ENCODE measurements at regions not wholly inside any gene's neighbourhood (a gene's known extent, or its start where the extent isn't known, plus 50 kb on each side); places are given as distances from the start of the nearest gene placed in this dataset.

- Histone ChIP-seq H3K36me3 (ENCODE audit: insufficient read depth, low read length) (no peaks in the 10 kb centered on the region), H3K9ac (ENCODE audit: low read length) (no peak overlapping the region), H3K27me3 (ENCODE audit: control insufficient read depth in 1 of 2, insufficient read depth in 2 of 2, low read length in 2 of 2) (no peaks in the 10 kb centered on the region), H3K4me1 (ENCODE audit: insufficient read depth, low read length) (no peaks in the 10 kb centered on the region), H3K9me3 (ENCODE audit: low read length) (no peaks in the 10 kb centered on the region), H3K4me3 (ENCODE audit: low read depth in 1 of 2, low read length in 2 of 2) (no peak overlapping the region), H3K27ac (ENCODE audit: low read depth, low read length) (no peak overlapping the region)
Measured at GRCh38 chr5:67607958-67608357, 411.4 kb upstream of the CD180 start.

- Histone ChIP-seq H3K36me3 (ENCODE audit: insufficient read depth, low read length) (no peaks in the 10 kb centered on the region), H3K27me3 (ENCODE audit: control insufficient read depth in 1 of 2, insufficient read depth in 2 of 2, low read length in 2 of 2) (no peaks in the 10 kb centered on the region), H3K4me3 (ENCODE audit: low read depth in 1 of 2, low read length in 2 of 2) (no peak overlapping the region), H3K9me3 (ENCODE audit: low read length) (no peaks in the 10 kb centered on the region), H3K9ac (ENCODE audit: low read length) (no peak overlapping the region), H3K4me1 (ENCODE audit: insufficient read depth, low read length) (no peaks in the 10 kb centered on the region), H3K27ac (ENCODE audit: low read depth, low read length) (no peak overlapping the region)
Measured at GRCh38 chr5:67606586-67606947, 410.0 kb upstream of the CD180 start.

GRCh38 chr5:67605730-67606585 lies 409.4 kb upstream of the CD180 start:
- no peak overlapping the region for H3K9ac ChIP-seq (ENCODE audit: low read length)
- H3K9me3 ChIP-seq (ENCODE audit: low read length), result no peaks in the 10 kb centered on the region
- no peaks in the 10 kb centered on the region for H3K4me1 ChIP-seq (ENCODE audit: insufficient read depth, low read length)
- H3K27me3 ChIP-seq (ENCODE audit: control insufficient read depth in 1 of 2, insufficient read depth in 2 of 2, low read length in 2 of 2), result no peaks in the 10 kb centered on the region
- no peaks in the 10 kb centered on the region for H3K36me3 ChIP-seq (ENCODE audit: insufficient read depth, low read length)
- no peak overlapping the region for H3K4me3 ChIP-seq (ENCODE audit: low read depth in 1 of 2, low read length in 2 of 2)
- H3K27ac ChIP-seq (ENCODE audit: low read depth, low read length), result no peak overlapping the region

GRCh38 chr5:67591491-67591890 lies 394.9 kb upstream of the CD180 start:
- Histone ChIP-seq H3K4me3 (ENCODE audit: low read depth in 1 of 2, low read length in 2 of 2) (no peak overlapping the region), H3K36me3 (ENCODE audit: insufficient read depth, low read length) (no peaks in the 10 kb centered on the region), H3K27ac (ENCODE audit: low read depth, low read length) (no peak overlapping the region), H3K9me3 (ENCODE audit: low read length) (no peaks in the 10 kb centered on the region), H3K4me1 (ENCODE audit: insufficient read depth, low read length) (no peaks in the 10 kb centered on the region), H3K27me3 (ENCODE audit: control insufficient read depth in 1 of 2, insufficient read depth in 2 of 2, low read length in 2 of 2) (no peaks in the 10 kb centered on the region), H3K9ac (ENCODE audit: low read length) (no peak overlapping the region)

- Histone ChIP-seq H3K27me3 (ENCODE audit: control insufficient read depth in 1 of 2, insufficient read depth in 2 of 2, low read length in 2 of 2) (no peaks in the 10 kb centered on the region), H3K9ac (ENCODE audit: low read length) (no peak overlapping the region), H3K4me3 (ENCODE audit: low read depth in 1 of 2, low read length in 2 of 2) (no peak overlapping the region), H3K9me3 (ENCODE audit: low read length) (no peaks in the 10 kb centered on the region), H3K36me3 (ENCODE audit: insufficient read depth, low read length) (no peaks in the 10 kb centered on the region), H3K27ac (ENCODE audit: low read depth, low read length) (no peak overlapping the region), H3K4me1 (ENCODE audit: insufficient read depth, low read length) (no peaks in the 10 kb centered on the region)
Measured at GRCh38 chr5:67588389-67588788, 391.8 kb upstream of the CD180 start.

GRCh38 chr5:67581203-67581602 lies 384.6 kb upstream of the CD180 start:
- no peak overlapping the region for H3K9ac ChIP-seq (ENCODE audit: low read length)
- no peak overlapping the region for H3K27ac ChIP-seq (ENCODE audit: low read depth, low read length)
- H3K4me1 ChIP-seq (ENCODE audit: insufficient read depth, low read length), result no peaks in the 10 kb centered on the region
- no peak overlapping the region for H3K4me3 ChIP-seq (ENCODE audit: low read depth in 1 of 2, low read length in 2 of 2)
- no peaks in the 10 kb centered on the region for H3K27me3 ChIP-seq (ENCODE audit: control insufficient read depth in 1 of 2, insufficient read depth in 2 of 2, low read length in 2 of 2)
- H3K36me3 ChIP-seq (ENCODE audit: insufficient read depth, low read length), result no peaks in the 10 kb centered on the region
- H3K9me3 ChIP-seq (ENCODE audit: low read length), result no peaks in the 10 kb centered on the region

- no peak overlapping the region for H3K27ac ChIP-seq (ENCODE audit: low read depth, low read length)
- no peaks in the 10 kb centered on the region for H3K9me3 ChIP-seq (ENCODE audit: low read length)
- no peak overlapping the region for H3K4me3 ChIP-seq (ENCODE audit: low read depth in 1 of 2, low read length in 2 of 2)
- no peaks in the 10 kb centered on the region for H3K4me1 ChIP-seq (ENCODE audit: insufficient read depth, low read length)
- no peak overlapping the region for H3K9ac ChIP-seq (ENCODE audit: low read length)
- H3K27me3 ChIP-seq (ENCODE audit: control insufficient read depth in 1 of 2, insufficient read depth in 2 of 2, low read length in 2 of 2), result no peaks in the 10 kb centered on the region
- H3K36me3 ChIP-seq (ENCODE audit: insufficient read depth, low read length), result no peaks in the 10 kb centered on the region
Measured at GRCh38 chr5:67578011-67578410, 381.4 kb upstream of the CD180 start.

GRCh38 chr5:67577424-67577823 lies 380.8 kb upstream of the CD180 start:
- no peaks in the 10 kb centered on the region for H3K4me1 ChIP-seq (ENCODE audit: insufficient read depth, low read length)
- H3K27me3 ChIP-seq (ENCODE audit: control insufficient read depth in 1 of 2, insufficient read depth in 2 of 2, low read length in 2 of 2), result no peaks in the 10 kb centered on the region
- H3K4me3 ChIP-seq (ENCODE audit: low read depth in 1 of 2, low read length in 2 of 2), result no peak overlapping the region
- no peak overlapping the region for H3K27ac ChIP-seq (ENCODE audit: low read depth, low read length)
- no peaks in the 10 kb centered on the region for H3K36me3 ChIP-seq (ENCODE audit: insufficient read depth, low read length)
- no peaks in the 10 kb centered on the region for H3K9me3 ChIP-seq (ENCODE audit: low read length)
- no peak overlapping the region for H3K9ac ChIP-seq (ENCODE audit: low read length)

GRCh38 chr5:67576112-67576511 lies 379.5 kb upstream of the CD180 start:
- no peaks in the 10 kb centered on the region for H3K36me3 ChIP-seq (ENCODE audit: insufficient read depth, low read length)
- no peak overlapping the region for H3K9ac ChIP-seq (ENCODE audit: low read length)
- H3K27ac ChIP-seq (ENCODE audit: low read depth, low read length), result no peak overlapping the region
- H3K4me3 ChIP-seq (ENCODE audit: low read depth in 1 of 2, low read length in 2 of 2), result no peak overlapping the region
- no peaks in the 10 kb centered on the region for H3K9me3 ChIP-seq (ENCODE audit: low read length)
- no peaks in the 10 kb centered on the region for H3K4me1 ChIP-seq (ENCODE audit: insufficient read depth, low read length)
- no peaks in the 10 kb centered on the region for H3K27me3 ChIP-seq (ENCODE audit: control insufficient read depth in 1 of 2, insufficient read depth in 2 of 2, low read length in 2 of 2)

GRCh38 chr5:67575087-67575486 lies 378.5 kb upstream of the CD180 start:
- no peak overlapping the region for H3K9ac ChIP-seq (ENCODE audit: low read length)
- H3K36me3 ChIP-seq (ENCODE audit: insufficient read depth, low read length), result no peaks in the 10 kb centered on the region
- no peaks in the 10 kb centered on the region for H3K27me3 ChIP-seq (ENCODE audit: control insufficient read depth in 1 of 2, insufficient read depth in 2 of 2, low read length in 2 of 2)
- H3K4me3 ChIP-seq (ENCODE audit: low read depth in 1 of 2, low read length in 2 of 2), result no peak overlapping the region
- H3K9me3 ChIP-seq (ENCODE audit: low read length), result no peaks in the 10 kb centered on the region
- no peak overlapping the region for H3K27ac ChIP-seq (ENCODE audit: low read depth, low read length)
- H3K4me1 ChIP-seq (ENCODE audit: insufficient read depth, low read length), result no peaks in the 10 kb centered on the region

GRCh38 chr5:67561151-67561932 lies 364.7 kb upstream of the CD180 start:
- H3K27ac ChIP-seq (ENCODE audit: low read depth, low read length), result no peak overlapping the region
- H3K4me1 ChIP-seq (ENCODE audit: insufficient read depth, low read length), result no peaks in the 10 kb centered on the region
- no peaks in the 10 kb centered on the region for H3K36me3 ChIP-seq (ENCODE audit: insufficient read depth, low read length)
- no peaks in the 10 kb centered on the region for H3K9me3 ChIP-seq (ENCODE audit: low read length)
- no peak overlapping the region for H3K4me3 ChIP-seq (ENCODE audit: low read depth in 1 of 2, low read length in 2 of 2)
- no peaks in the 10 kb centered on the region for H3K27me3 ChIP-seq (ENCODE audit: control insufficient read depth in 1 of 2, insufficient read depth in 2 of 2, low read length in 2 of 2)
- no peak overlapping the region for H3K9ac ChIP-seq (ENCODE audit: low read length)

Measured in muscle layer of colon (tissue), 2 donors.